HepG2 (cell line): ENCODE measurements at regions not wholly inside any gene's neighbourhood (a gene's known extent, or its start where the extent isn't known, plus 50 kb on each side); places are given as distances from the start of the nearest gene placed in this dataset.

ENCODE experiments used
- ARID5B ChIP-seq: IDR thresholded peaks from 2 replicates; pipeline ENCODE4 v1.4.0; 2020; ENCODE audit warnings: mild to moderate bottlenecking, missing genetic modification reagents
- CBX1 ChIP-seq: IDR thresholded peaks from one replicate; pipeline ENCODE4 v1.6.1; 2016; ENCODE audit warnings: antibody characterized with exemption, low read depth
- CHD2 ChIP-seq: IDR thresholded peaks from 2 replicates; pipeline ENCODE4 v1.6.1; 2011; ENCODE audit warnings: low read depth, low read length, improper control_type of control experiment
- DMTF1 ChIP-seq: sonication (generic); formaldehyde crosslinking; IDR thresholded peaks from 2 replicates; pipeline ENCODE4 v1.4.0; 2020; ENCODE audit warnings: mild to moderate bottlenecking, missing genetic modification reagents
- GATAD2A ChIP-seq: IDR thresholded peaks from 2 replicates; pipeline ENCODE4 v1.6.1; 2016
- KLF6 ChIP-seq: IDR thresholded peaks from 2 replicates; pipeline ENCODE4 v1.8.0; 2016; ENCODE audit warnings: missing biosample characterization, missing genetic modification reagents
- MAFF ChIP-seq: IDR thresholded peaks from 2 replicates; pipeline ENCODE4 v1.6.1; 2011; ENCODE audit warnings: low read depth, low read length, improper control_type of control experiment
- MATR3 ChIP-seq: sonication (generic); formaldehyde crosslinking; IDR thresholded peaks from 2 replicates; pipeline ENCODE4 v1.4.0; 2020; ENCODE audit warnings: missing genetic modification reagents
- MEIS2 ChIP-seq: sonication (generic); formaldehyde crosslinking; IDR thresholded peaks from 2 replicates; pipeline ENCODE4 v1.9.0; 2021; ENCODE audit warnings: mild to moderate bottlenecking, missing genetic modification reagents
- NFRKB ChIP-seq: fragments of 450-650 bp; IDR thresholded peaks from 2 replicates; pipeline ENCODE4 v1.6.1; 2017
- NRL ChIP-seq: sonication (generic); formaldehyde crosslinking; IDR thresholded peaks from 2 replicates; pipeline ENCODE4 v1.5.0; 2020; ENCODE audit warnings: missing genetic modification reagents, mild to moderate bottlenecking, moderate library complexity, borderline replicate concordance
- SMAD1 ChIP-seq: sonication (generic); formaldehyde crosslinking; IDR thresholded peaks from 2 replicates; pipeline ENCODE4 v1.4.0; 2020; ENCODE audit warnings: missing genetic modification reagents, low read depth, mild to moderate bottlenecking, borderline replicate concordance
- SOX13 ChIP-seq, 3 experiments: fragments of 450-650 bp in 1 of 3; sonication (generic) in 1 of 3; formaldehyde crosslinking in 1 of 3; IDR thresholded peaks in 2 of 3; conservative IDR thresholded peaks in 1 of 3; 2 replicates each; pipeline versions ENCODE4 v1.5.0 to v1.6.1; 2016 to 2020; ENCODE audit warnings: antibody characterized with exemption in 1 of 3, mild to moderate bottlenecking in 1 of 3, missing compliant biosample characterization in 1 of 3, missing genetic modification reagents in 1 of 3, moderate library complexity in 1 of 3
- SP1 ChIP-seq, 2 experiments: fragments of 450-650 bp in 1 of 2; sonication (generic) in 1 of 2; formaldehyde crosslinking in 1 of 2; IDR thresholded peaks; 2 replicates each; pipeline versions ENCODE4 v1.4.0 to v1.6.1; 2016 to 2020; ENCODE audit warnings: missing genetic modification reagents in 1 of 2
- ZFP36 ChIP-seq: fragments of 150-350 bp; IDR thresholded peaks from 2 replicates; pipeline ENCODE4 v1.6.1; 2018; ENCODE audit warnings: borderline replicate concordance, low read length, low read depth; ENCODE audit not compliant: partially characterized antibody
- ZNF792 ChIP-seq: IDR thresholded peaks from 2 replicates; pipeline ENCODE4 v1.6.1; 2016
- TF ChIP-seq, protein P1 (sequence below): IDR thresholded peaks from 2 replicates; pipeline ENCODE4 v1.6.1; 2016; ENCODE audit warnings: low read depth
- TF ChIP-seq, protein P2 (sequence below): sonication (generic); formaldehyde crosslinking; conservative IDR thresholded peaks from 2 replicates; pipeline ENCODE4 v1.4.0; 2020; ENCODE audit warnings: missing genetic modification reagents

DNA sequence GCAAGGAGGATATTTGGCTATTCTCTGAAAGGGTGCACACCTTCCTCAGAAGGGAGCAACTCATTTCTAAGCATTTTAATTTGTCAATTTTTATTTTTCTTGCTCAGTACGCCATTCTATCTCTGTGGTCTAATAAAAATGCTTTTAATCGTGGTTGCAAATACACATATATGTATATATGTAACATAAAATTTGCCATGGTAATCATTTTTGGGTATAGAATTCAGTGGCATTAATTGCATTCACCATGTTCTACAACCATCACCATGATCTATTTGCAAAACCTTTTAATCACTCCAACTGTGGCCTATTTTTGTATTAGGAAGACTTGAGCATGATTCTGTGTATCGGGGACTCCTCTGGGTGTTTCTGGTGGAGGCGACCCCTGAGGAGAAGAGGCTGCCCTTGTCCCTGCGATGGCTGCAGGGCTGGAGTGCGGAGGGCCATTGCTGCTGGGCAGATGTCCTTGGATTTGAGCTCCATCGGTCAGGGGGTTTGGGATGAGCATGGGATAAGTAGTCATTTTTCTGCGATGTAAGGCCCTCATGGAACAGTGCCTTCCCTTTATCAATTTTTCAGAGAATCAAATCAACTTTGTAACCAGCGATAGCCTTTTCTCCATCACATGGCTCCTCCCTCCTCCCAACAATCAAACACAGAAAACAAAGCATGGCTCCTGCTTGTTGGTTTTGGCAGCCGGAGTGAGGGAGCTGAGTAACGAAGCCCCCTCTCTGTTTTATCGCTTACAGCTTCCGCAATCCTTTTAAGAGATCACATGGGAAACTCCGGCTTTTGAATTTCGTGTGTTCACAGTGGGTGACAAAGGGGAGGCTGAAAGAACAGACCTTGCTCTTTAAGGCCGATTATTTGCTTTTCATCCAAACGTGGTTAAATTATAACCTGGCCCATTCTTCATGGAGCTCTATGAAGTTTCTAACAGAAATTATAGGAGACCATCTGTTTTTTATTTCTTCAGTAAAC lies 187.3 kb downstream of the TENT4A start (continued):
- TF ChIP-seq DMTF1 (CRISPR knock-in tag) (no peak), CBX1 (no peak), SP1 (IDR thresholded peaks at IDR 0.05) (no peak), SP1 (CRISPR knock-in tag; IDR thresholded peaks at IDR 0.05) (no peak), ZNF792 (CRISPR knock-in tag) (0 out of 2 replicates have a peak, but pooled peaks have one; percentile 37), ZFP36 (no peak), ARID5B (CRISPR knock-in tag) (peak; percentile 87), MAFF (peak; percentile 72), MATR3 (CRISPR knock-in tag) (no peak), GATAD2A (CRISPR knock-in tag) (peak; percentile 81), KLF6 (CRISPR knock-in tag) (0 out of 2 replicates have a peak, but pooled peaks have one; percentile 58), MEIS2 (CRISPR knock-in tag) (0 out of 2 replicates have a peak, but pooled peaks have one; percentile 56), SOX13 (IDR thresholded peaks at IDR 0.05) (peak; percentile 86; the same call in 1 of the 2 replicates), SOX13 (CRISPR knock-in tag; conservative IDR thresholded peaks at IDR 0.05 in 1 of 2, IDR thresholded peaks at IDR 0.05 in 1 of 2) (peak in 1 of 2 experiments; percentile 97; a peak in 2 of 4 replicates), NRL (CRISPR knock-in tag) (no peak), NFRKB (no peak), SMAD1 (no peak), CHD2 (no peak)
- TF ChIP-seq, protein P1, sequence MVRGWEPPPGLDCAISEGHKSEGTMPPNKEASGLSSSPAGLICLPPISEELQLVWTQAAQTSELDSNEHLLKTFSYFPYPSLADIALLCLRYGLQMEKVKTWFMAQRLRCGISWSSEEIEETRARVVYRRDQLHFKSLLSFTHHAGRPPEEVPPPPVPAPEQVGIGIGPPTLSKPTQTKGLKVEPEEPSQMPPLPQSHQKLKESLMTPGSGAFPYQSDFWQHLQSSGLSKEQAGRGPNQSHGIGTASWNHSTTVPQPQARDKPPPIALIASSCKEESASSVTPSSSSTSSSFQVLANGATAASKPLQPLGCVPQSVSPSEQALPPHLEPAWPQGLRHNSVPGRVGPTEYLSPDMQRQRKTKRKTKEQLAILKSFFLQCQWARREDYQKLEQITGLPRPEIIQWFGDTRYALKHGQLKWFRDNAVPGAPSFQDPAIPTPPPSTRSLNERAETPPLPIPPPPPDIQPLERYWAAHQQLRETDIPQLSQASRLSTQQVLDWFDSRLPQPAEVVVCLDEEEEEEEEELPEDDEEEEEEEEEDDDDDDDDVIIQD (CRISPR knock-in tag): peak; percentile 98
- TF ChIP-seq, protein P2, sequence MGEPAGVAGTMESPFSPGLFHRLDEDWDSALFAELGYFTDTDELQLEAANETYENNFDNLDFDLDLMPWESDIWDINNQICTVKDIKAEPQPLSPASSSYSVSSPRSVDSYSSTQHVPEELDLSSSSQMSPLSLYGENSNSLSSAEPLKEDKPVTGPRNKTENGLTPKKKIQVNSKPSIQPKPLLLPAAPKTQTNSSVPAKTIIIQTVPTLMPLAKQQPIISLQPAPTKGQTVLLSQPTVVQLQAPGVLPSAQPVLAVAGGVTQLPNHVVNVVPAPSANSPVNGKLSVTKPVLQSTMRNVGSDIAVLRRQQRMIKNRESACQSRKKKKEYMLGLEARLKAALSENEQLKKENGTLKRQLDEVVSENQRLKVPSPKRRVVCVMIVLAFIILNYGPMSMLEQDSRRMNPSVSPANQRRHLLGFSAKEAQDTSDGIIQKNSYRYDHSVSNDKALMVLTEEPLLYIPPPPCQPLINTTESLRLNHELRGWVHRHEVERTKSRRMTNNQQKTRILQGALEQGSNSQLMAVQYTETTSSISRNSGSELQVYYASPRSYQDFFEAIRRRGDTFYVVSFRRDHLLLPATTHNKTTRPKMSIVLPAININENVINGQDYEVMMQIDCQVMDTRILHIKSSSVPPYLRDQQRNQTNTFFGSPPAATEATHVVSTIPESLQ (CRISPR knock-in tag): no peak
